SIG-M5 treated with dmso at 0.1 percent for 504 hours (cell line): ENCODE measurements at regions not wholly inside any gene's neighbourhood (a gene's known extent, or its start where the extent isn't known, plus 50 kb on each side); places are given as distances from the start of the nearest gene placed in this dataset.

ENCODE experiments used
- DNase-seq: peaks from one replicate; lab custom pipeline; 2025; ENCODE audit not compliant: unreplicated experiment; lab: John Stamatoyannopoulos, UW

DNA sequence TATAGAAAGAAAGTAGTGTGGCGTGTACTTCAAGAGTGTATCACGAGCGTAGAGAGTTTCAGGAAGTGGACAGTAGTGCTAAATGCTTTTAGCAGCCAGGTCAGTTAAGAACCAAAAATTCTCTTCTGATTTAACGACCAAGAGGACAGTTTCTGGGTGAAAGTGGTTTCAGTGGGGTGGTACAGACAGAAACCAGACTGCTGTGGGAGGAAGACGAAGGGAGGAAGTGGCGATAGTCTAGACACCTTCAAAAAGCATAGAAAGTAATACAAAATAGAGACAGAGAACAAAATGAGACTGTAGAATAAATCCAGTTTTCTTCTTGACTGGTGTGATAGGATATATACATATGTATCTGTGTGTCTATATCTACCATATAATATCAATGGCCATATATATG, 93.5 kb downstream of the MBL2 start:
- DNase-seq = no peak

DNA sequence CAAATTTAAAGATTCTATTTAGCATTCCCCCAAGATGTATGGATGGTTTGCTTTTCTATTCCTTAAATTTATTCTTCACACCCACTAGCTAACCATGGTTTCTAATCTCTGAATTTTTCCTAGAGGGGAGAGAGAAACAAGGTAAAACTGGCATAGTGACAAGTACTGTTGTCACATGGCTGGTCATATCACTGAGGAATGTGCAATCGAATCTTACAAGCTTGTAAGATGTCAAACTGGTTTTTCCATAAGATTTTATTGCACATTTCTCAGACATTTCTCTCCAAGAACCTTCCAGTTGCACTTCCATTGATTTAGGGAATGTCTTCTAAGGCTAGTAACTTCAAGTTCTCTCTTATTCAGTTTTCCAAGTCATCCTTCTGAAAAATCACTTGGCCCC, 89.8 kb downstream of the MBL2 start:
- DNase-seq = peak; percentile 29

DNA sequence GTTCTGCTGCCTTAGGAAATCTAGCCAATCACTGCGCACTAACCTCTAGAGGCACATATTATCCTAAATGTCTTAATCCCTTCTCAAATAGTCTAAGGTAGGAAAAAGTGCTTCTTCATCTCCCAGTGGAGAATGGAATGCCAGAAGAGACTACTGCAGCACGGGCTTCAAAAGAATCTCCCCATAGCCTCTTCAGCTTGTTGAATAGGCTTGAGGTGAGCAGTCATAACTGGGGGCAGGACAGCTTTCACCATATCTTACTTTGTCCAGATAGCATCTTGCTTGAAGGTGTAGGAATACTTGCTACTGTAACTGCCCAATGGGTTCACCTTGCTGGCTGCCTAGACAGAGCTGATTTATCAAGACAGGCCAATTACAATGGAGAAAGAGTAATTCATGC, 88.8 kb downstream of the MBL2 start:
- DNase-seq = no peak

DNA sequence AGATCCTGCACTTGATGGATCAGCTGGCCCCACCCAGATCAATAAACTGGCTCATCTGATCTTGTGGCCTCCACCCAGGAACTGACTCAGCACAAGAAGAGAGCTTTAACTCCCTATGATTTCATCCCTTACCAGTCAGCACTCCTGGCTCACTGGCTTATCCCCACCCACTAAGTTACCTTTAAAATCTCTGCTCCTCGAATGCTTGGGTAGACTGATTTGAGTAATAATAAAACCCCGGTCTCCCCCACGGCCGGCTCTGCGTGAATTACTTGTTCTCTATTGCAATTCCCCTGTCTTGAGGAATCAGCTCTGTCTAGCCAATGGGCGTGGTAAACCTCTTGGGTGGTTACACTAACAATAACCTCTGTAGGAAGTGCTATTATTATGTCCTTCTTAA, 83.7 kb downstream of the MBL2 start:
- DNase-seq = no peak

GRCh38 chr10:52696232-52696631, 76.4 kb downstream of the MBL2 start:
- no peak for DNase-seq

DNA sequence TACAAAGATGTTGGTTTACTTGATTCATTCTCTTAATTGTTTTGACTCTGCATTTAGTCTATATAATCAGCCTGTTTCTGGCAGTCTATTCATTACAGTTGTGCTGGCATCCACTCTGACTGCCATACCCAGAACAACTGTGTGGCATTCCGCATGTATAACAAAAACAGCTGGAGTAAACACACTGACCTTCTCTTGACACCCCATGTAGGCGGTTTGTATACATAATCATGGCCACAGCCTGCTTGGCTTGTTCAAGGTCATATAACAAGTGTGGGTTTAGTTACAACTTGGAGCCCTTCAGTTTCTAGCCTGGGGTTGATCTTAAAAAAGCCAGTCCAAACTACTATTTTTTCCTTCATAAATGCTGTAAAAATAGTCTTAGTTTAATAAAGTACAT, 70.9 kb downstream of the MBL2 start:
- no peak for DNase-seq

- no peak for DNase-seq
Measured at GRCh38 chr10:52703451-52703850, 69.1 kb downstream of the MBL2 start.

GRCh38 chr10:52703898-52704297, 68.7 kb downstream of the MBL2 start:
- no peak for DNase-seq

DNA sequence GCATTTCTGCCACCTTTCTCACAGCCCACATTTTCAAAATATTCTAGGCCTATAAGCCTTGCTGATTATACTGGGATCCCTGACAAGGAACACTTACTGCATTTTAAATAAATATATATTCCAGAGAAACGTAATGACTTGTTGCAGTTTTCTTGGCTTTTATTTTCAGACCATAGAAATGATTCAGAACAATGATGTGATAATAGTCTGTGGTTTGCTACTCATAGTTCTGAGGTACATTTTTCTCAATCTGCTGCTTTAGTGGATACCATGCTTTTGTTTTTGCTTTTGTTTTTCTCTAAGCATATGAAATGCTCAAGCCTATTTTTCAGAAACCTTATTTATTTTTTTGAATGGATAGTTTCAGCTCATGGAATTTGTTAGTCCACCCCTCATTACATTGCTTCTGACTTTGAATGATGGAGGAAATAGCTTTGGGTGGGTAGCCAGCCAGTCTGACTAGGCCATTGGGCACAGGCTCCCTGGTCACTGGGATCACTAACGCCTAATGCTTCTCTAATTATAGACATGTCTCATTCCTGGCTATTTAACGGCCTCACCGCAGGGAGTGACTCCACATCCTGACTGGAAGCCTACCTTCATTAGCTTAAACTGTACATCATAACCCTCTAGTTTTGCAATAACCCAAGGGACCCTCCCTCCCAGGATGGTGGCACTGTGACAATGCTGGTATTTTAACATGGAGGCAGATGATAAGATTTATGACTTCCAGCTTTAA, 66.1 kb downstream of the MBL2 start:
- no peak for DNase-seq
